ENCODE measurements at regions not wholly inside any gene's neighbourhood (a gene's known extent, or its start where the extent isn't known, plus 50 kb on each side); places are given as distances from the start of the nearest gene placed in this dataset.

DNA sequence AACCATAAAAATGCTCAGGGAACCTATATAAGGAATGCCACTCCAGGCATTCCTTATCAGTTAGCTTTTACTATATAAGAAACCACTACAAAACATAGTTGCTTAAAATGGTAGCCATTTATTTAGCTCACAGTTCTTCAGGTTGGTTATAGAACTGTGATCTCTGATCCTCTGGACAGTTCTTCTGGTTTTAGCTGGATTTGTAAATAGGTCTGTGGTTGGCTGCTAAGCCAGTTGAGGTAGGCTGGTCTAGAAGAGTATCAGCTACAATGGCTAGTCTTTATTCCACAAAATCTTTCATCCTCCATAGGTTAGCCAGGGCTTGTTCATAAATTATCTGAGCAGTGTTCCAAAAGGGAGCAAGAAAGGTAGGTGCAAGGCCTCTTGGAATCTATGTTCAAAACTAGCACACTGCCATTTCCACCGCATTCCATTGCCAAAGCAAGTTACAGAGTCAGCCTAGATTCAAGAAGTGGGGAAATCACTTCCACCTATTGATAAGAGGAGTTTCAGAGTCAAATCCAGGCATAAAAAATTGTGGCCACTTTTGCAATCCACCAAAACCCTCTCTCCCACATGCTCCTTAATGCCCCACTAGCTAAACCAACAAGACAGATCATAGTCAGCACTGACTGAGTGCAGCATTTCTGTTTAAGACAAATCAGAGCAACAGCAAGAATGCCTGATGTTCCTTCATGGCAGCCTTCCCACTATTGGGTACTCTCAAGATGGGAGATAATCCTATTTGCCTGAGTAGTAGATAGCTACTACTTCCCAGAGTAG, 146.4 kb downstream of the IRS1 start:
- no peak for DNase-seq

DNA sequence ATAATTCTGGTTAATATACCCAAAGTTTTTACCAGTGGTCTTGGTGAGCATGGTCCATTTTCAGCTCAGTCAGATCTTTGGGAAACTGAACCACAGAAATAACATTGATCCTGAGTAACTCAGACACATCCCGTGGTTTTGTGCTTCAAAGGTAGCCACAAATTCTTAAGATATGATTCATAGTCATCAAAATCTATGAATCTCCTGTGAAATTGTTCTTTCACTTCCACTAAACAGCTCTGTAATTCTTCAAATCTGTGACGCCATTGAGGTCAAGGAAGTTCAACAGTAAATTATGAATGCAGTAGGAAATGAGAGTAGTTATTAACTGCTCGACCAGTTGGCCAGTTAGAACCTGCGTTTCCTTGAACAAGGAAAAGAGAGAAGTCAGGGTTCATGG, 147.3 kb downstream of the IRS1 start:
- DNase-seq: no peak

DNA sequence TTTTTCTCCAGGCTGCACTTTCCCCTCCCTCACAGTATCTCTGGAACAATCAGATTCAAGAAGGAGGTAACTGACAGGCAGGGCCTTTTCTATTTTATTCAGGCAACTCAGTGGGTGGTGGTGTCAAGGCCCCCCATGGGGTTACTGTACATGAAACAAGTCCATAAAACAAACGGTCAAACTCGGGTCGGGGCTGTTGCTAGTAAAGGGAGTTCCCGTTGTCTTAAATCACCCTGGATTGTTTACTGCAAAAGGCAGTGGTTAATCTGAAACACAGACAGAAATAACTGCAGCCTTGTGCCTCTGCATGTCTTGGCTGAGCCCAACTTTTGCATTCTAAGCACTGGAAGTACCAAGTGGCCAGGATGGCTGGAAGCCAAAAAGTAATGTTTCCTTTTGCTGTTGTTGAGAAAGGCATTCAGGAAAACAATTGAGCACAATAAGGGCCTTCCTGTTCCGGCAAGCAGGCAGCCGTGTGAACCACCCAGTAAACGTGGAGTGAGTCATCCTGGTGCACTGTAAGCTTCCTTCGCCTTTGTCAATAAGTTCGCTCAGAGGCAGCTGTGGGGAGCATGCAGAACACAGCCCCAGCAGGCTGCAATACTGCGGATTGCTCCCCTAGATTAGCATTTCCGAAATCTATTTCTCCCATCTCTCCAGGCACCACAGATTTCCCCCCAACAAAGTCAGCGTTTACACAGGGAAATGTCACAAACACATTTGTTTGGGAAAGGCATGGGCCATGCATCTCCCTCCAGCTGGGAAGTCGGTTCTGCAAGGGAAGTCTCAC, 149.6 kb downstream of the IRS1 start:
- peak; percentile 33 to 41 for DNase-seq

DNA sequence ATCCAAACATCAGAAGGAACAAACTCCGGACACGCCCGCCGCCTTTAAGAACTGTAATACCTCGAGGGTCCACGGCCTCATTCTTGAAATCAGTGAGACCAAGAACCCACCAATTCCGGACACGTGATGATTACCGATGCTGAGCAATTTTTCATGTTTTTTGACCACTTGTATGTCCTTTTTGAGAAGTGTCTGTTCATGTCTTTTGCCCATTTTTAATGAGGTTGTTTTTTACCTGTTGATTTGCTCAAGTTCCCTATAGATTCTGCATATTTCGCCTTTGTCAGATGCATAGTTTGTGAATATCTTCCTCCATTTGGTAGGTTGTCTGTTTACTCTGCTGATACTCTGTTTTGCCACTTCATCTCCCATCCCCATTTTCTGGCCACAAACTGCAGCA, 150.4 kb downstream of the IRS1 start:
- no peak for DNase-seq

DNA sequence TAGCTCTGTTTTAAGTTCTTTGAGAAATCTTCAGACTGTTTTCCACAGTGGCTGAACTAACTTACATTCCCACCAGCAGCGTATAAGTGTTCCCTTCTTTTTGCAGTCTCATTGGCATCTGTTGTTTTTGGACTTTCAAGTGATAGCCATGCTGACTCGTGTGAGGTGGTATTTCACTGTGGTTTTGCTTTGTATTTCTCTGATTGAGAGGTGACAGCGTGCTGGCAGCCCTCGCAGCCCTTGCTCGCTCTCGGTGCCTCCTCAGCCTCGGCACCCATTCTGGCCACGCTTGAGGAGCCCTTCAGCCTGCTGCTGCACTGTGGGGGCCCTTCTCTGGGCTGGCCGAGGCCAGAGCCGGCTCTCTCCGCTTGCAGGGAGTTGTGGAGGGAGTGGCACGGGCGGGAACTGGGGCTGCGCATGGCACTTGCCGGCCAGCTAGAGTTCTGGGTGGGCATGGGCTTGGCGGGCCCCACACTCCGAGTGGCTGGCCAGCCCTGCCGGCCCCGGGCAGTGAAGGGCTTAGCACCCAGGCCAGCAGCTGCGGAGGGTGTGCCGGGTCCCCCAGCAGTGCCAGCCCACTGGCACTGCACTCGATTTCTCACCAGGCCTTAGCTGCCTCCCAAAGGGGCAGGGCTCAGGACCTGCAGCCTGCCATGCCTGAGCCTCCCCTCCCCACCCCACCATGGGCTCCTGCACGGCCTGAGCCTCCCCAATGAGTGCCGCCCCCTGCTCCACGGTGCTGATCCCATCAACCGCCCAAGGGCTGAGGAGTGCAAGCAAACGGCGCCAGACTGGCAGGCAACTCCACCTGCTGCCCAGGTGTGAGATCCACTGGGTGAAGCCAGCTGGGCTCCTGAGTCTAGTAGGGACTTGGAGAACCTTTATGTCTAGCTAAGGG, 151.8 kb downstream of the IRS1 start:
- no peak for DNase-seq

DNA sequence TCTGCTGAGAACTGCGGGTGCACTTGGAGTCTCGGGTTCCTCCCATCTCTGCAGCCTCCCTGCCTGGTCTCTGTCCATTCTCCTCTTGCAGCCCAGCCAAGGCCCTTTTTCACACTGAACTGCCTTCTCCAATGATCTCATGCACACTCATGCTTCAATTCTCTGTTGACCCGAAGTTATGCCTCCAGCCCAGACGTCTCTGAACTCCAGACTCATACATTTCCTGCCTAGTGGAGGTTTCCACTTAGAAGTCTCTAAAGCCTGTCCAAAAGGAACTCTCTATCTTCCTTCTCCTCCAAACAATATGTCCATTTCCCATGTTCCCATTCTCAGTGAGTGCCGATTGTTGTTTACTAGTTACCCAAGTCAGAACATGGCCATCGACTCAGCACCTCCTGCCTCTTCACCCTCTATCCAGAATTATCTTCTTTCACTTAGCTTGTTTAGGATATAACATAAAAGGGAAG, 155.2 kb downstream of the IRS1 start:
- no peak for DNase-seq

DNA sequence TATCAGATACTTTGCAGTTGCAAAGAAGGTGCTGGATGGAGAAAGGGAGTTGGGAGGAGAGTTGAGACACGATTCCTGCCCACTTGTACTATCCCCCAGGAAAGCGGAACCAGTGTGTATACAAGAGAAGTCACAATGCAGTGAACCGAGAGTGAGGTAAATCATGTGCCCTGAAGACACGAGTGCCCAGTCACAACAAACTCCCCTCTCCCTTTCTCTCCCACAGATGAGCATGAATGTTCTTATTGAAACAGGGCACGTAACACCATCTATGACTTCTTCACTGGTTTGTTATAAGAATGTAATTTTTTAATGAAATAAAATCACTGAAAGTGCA, 155.7 kb downstream of the IRS1 start:
- no peak for DNase-seq

DNA sequence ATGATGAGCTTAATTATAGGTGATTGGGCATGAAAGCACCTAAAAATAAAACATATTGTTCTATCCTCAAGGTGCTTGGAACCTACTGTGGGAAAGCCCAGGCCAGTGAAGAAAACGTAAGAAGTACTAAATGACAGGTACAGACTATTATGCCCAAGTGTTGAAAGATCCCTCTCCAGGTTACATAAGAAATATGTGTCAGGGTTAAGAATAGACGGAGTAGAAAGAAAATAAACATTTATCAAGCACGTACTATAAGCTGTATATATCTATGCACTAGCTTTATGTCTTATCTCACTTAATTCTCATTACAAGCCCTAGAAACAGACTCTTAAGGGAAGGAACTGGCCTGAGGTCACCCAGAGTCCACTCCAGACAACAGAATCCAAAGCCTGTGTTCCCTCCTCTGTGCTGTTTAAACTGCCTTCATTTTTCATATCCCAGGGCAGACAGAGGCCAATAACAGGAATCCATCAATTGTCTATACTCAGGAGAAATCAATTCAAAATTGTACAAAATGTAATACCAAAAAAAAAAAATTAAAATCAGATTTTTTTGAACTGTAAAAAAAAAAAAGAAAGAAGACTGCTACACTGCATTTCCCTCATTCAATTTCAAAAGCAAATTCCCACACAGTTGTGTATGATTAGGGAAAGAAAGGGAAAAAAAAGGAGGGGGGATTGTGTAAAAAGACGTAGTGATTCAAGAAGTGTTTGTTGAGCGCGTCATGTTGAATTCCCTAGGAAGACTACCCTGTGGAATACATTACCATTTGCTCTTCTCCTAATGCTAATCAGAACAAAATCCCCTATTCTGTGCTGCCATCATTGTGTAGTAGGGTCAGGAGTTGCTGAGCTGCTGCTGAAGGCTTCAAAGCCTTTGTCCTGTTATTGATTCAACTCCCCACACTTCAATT, 156.3 kb downstream of the IRS1 start:
- DNase-seq: no peak

DNA sequence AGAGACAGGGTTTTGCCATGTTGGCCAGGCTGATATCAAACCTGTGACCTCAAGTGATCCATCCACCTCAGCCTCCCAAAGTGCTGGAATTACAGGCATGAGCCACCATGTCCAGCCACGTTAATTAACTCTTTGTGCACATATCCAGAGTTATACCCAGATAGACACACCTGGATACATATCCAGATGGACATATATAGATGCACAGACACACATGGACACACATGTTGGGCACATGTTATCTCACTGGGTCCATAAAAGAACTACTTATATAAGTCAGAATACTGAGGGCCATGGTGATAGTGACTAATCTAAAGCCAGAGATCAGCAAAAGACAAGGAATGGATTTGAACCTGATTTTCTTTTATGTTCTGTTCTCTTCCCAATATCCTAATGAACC, 158.6 kb downstream of the IRS1 start:
- DNase-seq: no peak

DNA sequence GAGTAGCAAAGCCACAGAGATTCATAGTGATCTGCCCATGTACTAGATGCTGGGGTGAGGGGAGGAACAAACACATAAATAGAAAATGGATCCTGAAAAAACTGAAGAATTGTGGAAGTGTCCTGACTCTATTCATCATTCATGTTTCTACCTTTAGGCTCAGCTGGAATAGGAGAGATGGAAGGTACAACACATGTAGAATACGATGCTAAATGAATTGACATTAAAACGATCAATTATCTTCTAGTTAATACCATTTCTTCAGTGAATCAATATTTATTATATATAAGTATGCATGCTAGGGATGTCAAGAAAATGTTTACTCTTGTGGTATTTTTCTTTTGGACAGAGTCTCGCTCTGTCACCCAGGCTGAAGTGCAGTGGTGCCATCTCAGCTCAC, 159.1 kb downstream of the IRS1 start:
- DNase-seq: no peak

DNA sequence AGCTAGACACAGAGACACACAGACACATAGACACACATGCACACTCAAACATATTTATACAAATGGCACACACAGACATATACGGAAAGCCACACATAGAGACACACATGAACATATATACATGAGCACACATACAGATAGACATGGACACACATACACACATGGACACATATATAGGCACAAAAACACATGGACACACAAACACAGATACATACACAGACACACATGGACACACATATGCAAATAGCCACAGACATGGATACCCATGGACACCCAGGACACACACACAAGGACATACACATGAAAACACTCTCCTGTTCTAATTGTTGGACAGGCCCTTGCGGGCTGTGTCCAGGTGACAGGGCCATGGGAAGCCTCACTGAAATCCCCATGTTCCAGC, 160.1 kb downstream of the IRS1 start:
- no peak for DNase-seq

DNA sequence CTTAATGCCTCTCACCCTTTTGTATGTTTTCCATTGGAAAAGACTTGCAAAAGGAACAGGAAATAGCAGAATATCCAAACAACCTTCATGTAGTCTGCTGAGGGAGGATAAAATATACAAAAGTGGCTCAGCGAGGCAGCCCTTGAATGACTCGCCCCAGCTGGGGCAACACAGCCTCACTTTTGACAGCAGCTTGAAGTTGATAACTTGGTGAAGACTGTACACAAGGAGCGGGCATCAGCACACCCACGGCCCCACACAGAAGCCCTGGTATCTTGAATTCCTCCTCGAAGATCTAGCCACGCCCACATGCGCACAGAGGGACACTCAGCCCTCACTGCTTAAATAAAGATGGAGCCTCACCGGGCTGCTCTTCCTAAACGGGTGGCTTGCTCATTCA, 161.0 kb downstream of the IRS1 start:
- no peak for DNase-seq

DNA sequence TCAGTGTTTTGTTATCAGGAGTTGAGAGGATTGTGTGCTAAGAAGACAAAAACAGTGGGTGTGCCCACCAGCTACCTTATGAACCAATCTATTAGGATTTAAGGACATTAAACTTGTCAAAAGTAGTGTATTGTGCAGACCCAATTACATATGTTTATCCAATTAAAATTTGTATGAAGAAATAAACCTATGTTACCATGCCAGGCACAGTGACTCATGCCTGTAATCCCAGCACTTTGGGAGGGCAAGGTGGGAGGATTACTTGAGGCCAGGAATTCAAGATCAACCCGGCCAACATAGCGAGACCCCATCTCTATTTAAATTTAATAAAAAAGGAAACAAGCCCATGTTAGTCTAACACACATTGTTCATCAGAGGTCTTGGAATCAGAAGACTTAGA, 162.2 kb downstream of the IRS1 start:
- no peak for DNase-seq

DNA sequence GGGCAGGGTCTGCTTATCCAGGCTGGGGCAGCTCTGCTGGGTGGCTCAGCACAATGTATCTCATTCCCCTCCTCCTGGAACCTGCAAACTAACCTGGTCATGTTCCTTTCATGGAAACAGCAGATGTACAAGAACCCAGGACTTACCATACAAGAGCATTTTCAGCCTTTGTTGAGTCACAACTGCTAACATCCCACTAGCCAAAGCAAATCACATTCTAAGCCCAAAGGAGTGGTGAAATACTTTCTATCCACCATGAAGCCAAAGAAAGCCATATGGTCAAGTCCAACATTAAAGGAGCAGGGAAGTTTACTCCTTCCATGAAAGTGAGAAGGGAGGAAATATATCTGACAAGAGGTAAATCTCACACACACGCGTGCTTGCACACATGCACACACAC, 163.0 kb downstream of the IRS1 start:
- DNase-seq: no peak

DNA sequence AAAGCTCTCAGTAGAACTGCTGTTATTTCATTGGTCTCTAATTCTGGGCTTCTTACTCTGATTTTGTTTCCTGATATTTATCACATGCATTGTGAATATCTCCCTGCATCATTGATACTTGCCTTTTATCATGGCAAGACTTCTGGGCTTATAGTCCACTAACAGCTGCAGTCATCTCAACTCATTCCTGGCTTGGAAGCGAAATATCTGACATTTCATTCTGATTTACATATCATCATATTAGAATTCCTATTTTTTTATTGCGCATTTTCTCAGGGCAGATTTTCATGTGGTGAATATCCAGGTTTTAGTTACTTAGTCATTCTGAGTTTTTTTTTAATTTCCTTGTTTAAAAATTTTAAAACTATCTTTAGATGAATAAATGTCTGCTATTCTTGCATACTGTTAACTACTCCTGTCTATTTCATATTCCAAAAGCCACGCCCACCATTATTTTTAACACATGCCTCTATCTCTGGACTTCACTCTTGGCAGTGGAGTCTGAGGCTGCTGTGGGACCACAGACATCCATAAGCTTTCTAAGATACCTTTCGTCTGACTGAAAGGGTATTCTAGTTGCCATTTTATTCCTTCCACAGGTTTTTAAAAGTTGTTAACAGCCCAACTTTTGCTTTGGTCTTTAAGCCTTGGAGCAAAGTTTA, 164.5 kb downstream of the IRS1 start:
- DNase-seq: no peak

DNA sequence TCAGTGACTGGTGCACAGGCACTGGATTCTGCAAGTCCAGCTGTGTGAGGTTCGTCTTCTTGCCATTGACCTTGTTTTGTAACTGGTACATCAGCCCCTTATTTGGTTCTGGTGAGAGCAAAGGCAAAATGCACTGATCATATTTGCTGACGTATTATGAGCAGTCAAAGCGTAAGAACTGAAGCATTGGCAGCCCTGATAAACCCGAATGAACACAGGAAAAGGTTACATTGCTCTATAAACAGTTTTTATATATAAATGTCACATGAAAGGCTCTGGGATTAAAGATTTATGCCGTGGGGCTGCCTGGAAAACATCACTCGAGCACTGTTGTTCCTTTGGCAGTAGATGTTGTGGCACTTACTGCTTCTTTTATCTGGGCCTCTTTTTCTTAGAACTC, 167.9 kb downstream of the IRS1 start:
- no peak for DNase-seq

DNA sequence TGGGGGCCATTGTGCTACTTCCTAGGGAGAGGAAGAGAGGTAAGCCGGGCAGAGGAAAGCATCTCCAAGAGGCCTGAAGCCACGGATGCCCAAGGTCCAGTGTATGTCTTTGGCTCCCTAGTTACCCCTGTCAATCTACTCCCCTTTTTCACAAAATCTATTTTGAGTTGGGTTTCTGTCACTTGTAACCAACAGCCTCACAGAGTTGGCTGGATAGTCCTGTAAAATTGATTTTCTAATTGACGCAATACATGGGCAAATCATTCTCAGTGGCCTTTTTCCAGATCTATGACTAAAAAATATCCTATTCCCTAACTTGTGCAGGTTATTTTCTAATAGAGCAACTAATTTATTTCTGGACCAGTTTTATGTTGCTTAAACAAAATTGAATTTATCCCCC, 168.4 kb downstream of the IRS1 start:
- DNase-seq: no peak

DNA sequence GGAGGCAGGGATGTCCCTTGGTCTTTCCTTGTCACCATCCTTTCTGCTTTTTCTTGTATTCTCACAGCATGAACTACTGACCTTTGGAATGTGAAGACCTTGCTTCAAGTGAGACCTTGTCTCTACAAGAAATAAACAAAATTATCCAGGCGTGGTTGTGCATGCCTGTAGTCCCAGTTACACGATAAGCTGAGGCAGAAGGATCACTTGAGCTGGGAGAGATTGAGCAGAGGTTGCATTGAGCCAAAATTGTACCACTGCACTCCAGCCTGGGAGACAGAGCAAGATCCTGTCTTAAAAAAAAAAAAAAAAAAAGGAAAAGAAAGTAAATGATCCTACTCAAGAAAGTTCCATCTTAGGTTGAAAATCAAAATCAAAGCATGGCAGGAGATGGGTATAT, 173.7 kb downstream of the IRS1 start:
- DNase-seq: no peak

DNA sequence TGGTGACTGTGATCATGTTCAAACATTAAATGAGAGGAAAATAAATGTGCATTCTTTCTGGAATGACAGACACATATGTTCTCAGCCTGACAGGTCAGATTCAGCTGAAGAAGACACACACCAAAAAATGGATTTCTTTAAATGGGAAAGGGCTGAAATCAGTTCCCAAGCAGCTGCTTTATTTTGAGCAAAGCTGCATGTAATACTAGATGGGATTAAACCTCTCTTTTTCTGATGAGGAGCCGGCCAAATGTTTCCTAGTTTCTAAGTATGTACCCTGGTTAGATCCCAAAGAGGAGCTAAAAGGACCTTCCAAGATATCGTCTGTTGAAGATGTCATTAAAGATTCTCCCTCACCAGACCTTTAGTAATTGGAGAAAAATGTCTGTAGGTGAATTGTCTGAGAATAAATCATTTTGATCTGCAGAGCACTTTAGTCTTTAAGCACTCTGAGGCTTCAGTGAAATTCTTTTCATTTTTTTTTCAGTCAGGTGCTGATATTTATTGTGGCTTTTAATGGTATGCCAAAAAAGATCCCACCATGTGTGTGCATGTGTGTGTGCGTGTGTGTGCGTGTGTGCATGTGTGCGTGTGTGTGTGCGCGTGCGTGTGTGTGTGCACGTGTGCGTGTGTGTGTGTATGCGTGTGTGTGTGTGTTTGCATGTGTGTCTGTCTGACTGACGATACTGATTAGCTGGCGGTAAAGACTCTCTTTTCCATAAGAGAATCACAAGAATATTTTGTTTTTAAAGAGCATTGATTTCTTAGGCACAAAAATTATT, 175.8 kb downstream of the IRS1 start:
- DNase-seq: no peak

DNA sequence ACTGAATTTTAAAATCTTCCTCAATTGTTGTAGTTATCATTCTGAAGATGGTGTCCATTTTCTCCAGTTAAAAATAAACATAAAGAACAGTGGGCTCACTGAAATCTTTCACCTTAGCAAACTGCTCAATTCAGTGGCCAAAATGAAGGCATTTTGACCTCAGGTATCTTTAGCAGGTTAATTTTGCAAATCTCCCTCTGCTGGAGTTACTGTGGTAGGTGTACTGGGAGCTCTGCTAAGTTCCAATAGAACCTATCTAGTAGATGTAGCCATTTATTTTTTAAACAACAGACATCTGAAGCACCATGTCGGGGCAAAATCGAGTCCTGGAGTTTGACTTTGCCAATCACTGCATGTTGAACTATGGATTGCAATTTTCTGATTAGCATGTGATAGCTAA, 177.1 kb downstream of the IRS1 start:
- DNase-seq: no peak

DNA sequence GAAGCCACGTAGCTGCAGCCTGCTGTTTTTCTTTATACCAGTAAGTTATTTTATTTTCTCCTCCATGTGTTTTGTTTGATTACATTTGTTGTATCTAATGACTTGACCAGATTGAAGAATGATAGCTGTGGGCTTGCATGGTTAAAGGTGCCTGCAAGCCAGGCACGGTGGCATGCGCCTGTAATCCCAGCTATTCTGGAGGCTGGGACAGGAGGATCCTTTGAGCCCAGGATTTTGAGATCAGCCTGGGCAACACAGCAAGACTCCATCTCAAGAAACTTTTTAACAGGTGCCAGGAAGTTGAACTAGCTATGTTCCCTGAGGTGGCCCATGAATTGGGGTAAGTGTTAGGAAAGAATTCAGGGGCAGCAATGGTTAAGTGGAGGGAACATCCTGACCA, 179.4 kb downstream of the IRS1 start:
- DNase-seq: no peak

Measured in CD4-positive, alpha-beta T cell treated with Interleukin-4 for 1 hour (primary cell).